ENCODE measurements at regions not wholly inside any gene's neighbourhood (a gene's known extent, or its start where the extent isn't known, plus 50 kb on each side); places are given as distances from the start of the nearest gene placed in this dataset.

DNA sequence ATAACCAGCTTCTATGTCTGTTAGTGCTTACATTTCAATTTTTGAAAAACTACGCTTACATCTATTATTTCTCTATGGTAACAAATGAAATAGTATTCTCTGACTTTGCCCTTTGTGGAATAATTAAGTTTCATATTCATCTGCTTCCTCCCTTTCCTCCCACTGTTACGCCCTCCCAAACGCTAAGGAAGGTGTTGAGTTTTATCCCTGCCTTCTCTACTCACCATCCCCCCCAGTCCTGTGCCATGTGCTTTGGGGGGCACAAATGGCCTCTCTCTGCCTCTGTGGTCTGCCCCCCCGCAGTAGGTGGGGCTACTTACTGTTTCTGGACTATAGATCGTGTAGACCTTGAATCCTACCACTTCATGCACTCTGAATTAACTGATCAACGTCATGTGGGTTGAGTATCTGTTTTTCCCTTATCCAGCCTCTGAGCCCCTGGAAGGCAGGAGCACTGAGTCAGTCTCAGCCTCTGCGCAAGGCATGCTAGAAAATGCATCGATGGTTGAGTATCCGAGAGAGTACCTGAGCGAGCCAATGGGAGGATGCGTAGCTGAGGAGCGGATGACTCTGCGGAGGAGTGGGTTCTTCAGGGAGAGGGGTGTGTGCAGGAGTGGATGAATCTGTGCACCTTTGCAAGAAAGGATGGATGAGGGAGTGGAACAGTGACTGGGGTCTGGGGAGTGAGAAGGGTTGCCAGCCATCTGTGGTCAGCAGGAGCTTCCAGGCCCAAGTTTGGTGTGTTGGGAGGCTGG lies 114.5 kb upstream of the RTL1 start:
- DNase-seq (ENCODE audit: low spot score, unreplicated experiment), result no peak
- Mint-ChIP-seq H3K36me3 (ENCODE audit: insufficient read depth) (peaks cover 4% of the 10 kb centered on the region), H3K4me3 (ENCODE audit: low read depth) (no peak overlapping the region), H3K4me1 (ENCODE audit: low read depth) (no peaks in the 10 kb centered on the region), H3K27me3 (no peaks in the 10 kb centered on the region), H3K9me3 (ENCODE audit: low read depth) (peaks cover 3% of the 10 kb centered on the region), H3K27ac (no peak overlapping the region)
- TF ChIP-seq CTCF (IDR thresholded peaks at IDR 0.05; ENCODE audit: unreplicated experiment), result no peak

DNA sequence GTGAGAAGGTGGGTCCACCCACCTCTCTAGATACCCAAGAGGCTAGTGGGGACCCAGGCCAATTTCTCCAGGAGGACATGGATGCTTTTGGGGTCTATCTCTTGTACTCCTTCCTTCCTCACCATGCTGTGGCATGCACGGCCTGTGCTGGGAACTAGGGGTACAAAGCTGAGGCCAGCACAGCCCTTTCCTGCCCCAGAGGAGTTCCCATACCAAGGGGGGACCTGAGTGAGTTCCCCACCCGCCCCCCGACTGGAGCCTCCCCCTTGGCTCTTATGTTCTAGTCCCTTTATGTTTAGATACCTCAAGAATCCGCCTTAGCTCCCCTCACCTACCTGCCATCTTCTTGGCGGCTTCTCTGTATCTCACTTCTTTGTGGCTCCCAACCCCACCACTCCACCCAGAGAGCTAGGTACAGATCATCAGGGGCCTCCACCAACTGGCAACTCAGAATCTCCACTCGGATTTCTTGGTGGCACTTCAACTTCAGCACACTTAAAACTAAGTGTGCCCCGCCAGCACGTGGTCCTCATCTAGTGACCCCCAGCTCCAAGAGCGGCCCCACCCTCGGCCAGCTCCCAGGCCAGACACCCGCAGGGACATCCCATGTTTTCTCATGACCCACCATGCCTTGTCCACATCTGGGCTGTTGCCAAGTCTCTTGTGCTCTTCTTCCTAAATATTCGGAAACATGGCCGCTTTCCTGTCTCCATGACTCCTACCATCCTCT lies 115.2 kb upstream of the RTL1 start:
- no peak for DNase-seq (ENCODE audit: low spot score, unreplicated experiment)
- Mint-ChIP-seq H3K27me3 (no peaks in the 10 kb centered on the region), H3K27ac (no peak overlapping the region)

DNA sequence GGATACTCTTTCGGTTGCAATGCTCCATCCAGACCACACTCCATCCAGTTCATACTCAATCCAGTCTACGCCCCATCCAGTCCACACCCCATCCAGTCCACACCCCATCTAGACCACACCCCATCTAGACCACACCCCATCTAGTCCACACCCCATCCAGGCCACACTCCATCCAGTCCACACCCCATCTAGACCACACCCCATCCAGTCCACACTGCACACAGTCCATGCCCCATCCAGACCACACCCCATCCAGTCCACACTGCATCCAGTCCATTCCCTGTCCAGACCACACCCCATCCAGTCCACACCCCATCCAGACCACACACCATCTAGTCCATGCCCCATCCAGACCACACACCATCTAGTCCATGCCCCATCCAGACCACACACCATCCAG lies 116.0 kb upstream of the RTL1 start:
- Mint-ChIP-seq H3K4me1 (ENCODE audit: low read depth) (no peaks in the 10 kb centered on the region), H3K4me3 (ENCODE audit: low read depth) (no peak overlapping the region), H3K27ac (no peak overlapping the region), H3K36me3 (ENCODE audit: insufficient read depth) (peaks cover 15% of the 10 kb centered on the region), H3K9me3 (ENCODE audit: low read depth) (peaks cover 6% of the 10 kb centered on the region), H3K27me3 (no peaks in the 10 kb centered on the region)
- no peak for TF ChIP-seq CTCF (IDR thresholded peaks at IDR 0.05; ENCODE audit: unreplicated experiment)
- DNase-seq (ENCODE audit: low spot score, unreplicated experiment), result no peak

More for the DNA sequence above, 115.2 kb upstream of the RTL1 start:
- Mint-ChIP-seq H3K36me3 (ENCODE audit: insufficient read depth) (peaks cover 8% of the 10 kb centered on the region), H3K4me3 (ENCODE audit: low read depth) (no peak overlapping the region), H3K9me3 (ENCODE audit: low read depth) (peaks cover 6% of the 10 kb centered on the region), H3K4me1 (ENCODE audit: low read depth) (no peaks in the 10 kb centered on the region)
- TF ChIP-seq CTCF (IDR thresholded peaks at IDR 0.05; ENCODE audit: unreplicated experiment), result no peak

- Mint-ChIP-seq H3K36me3 (ENCODE audit: insufficient read depth) (peaks cover 16% of the 10 kb centered on the region), H3K4me1 (ENCODE audit: low read depth) (no peaks in the 10 kb centered on the region), H3K4me3 (ENCODE audit: low read depth) (no peak overlapping the region), H3K9me3 (ENCODE audit: low read depth) (peaks cover 6% of the 10 kb centered on the region), H3K27me3 (no peaks in the 10 kb centered on the region), H3K27ac (no peak overlapping the region)
- no peak for TF ChIP-seq CTCF (IDR thresholded peaks at IDR 0.05; ENCODE audit: unreplicated experiment)
- peak; percentile 5 for DNase-seq (ENCODE audit: low spot score, unreplicated experiment)
Observed at GRCh38 chr14:101019990-101020710, 116.6 kb upstream of the RTL1 start.

DNA sequence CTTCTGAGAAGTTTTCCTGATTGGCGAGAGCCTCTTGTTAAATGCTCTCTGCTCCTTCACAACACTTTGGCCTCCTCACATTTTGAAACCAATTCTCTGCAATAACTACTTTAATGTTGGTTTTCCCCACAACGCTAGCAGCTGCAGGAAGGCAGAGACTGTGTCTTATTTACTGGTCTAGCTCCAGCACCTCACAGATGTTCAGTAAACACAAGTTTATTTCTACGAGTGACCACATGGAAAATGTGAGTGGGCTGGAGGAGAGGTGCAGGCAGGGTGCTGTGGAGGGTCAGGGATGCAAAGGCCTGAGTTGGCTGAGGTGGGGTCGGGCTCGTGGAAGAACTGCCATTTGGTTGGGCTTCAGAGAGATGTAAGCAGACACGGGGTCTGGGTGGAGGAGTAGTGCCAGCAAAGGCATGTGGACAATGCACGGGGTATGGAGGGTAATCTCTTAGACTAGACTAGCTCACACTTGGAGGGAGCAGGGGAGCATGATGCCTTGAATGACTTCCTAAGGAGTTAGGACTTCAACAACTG lies 117.4 kb upstream of the RTL1 start:
- no peak for TF ChIP-seq CTCF (IDR thresholded peaks at IDR 0.05; ENCODE audit: unreplicated experiment)
- DNase-seq (ENCODE audit: low spot score, unreplicated experiment), result peak; percentile 1
- no peak overlapping the region for H3K4me3 Mint-ChIP-seq (ENCODE audit: low read depth)
- H3K27me3 Mint-ChIP-seq, result no peaks in the 10 kb centered on the region
- peaks cover 16% of the 10 kb centered on the region for H3K36me3 Mint-ChIP-seq (ENCODE audit: insufficient read depth)
- no peaks in the 10 kb centered on the region for H3K4me1 Mint-ChIP-seq (ENCODE audit: low read depth)
- no peak overlapping the region for H3K27ac Mint-ChIP-seq
- H3K9me3 Mint-ChIP-seq (ENCODE audit: low read depth), result peaks cover 6% of the 10 kb centered on the region

Measured in progenitor cell of endocrine pancreas (in vitro differentiated cells).